A549 (cell line): ENCODE measurements at regions not wholly inside any gene's neighbourhood (a gene's known extent, or its start where the extent isn't known, plus 50 kb on each side); places are given as distances from the start of the nearest gene placed in this dataset.

Experiments
- ATAC-seq, 2 experiments: fragments of 200-7000 bp in 1 of 2; fragments of >200 bp in 1 of 2; cut with Nextera tagmentation in 1 of 2; cut with Tn5 transposase in 1 of 2; 3 replicates each; pipeline versions ENCODE4 v1.8.0 to v1.9.1; 2018 to 2020; ENCODE audit warnings: mild to moderate bottlenecking in 1 of 2, moderate library complexity in 1 of 2
- CTCF ChIA-PET: fragments of 300-600 bp; sonication (Branson Sonifier 250); formaldehyde crosslinking; extraction: SDS; loops from one replicate; lab custom pipeline; 2021; ENCODE audit warnings: antibody characterized with exemption, inconsistent platforms; lab: Yijun Ruan, JAX
- POLR2A ChIA-PET: fragments of 350-600 bp; formaldehyde crosslinking; extraction: SDS; loops from one replicate; lab custom pipeline; 2021; ENCODE audit warnings: antibody characterized with exemption, inconsistent platforms; lab: Yijun Ruan, JAX
- DNase-seq, 2 experiments: peaks; one replicate each; pipeline versions ENCODE4 v3.0.0 to v3.0.0-alpha.2; 2011 to 2016; ENCODE audit warnings: low read depth in 1 of 2, low spot score in 1 of 2
- FAIRE-seq: peaks from 2 replicates; lab custom pipeline; 2011; peaks lifted over from hg19 to GRCh38; lab: Jason Lieb, UNC
- H3K27ac ChIP-seq, 2 experiments: fragments of >200 bp; sonication (Bioruptor Twin); formaldehyde crosslinking; 3 replicates each; pipeline ENCODE4 v1.5.1; 2016 to 2017
- H3K4me1 ChIP-seq: fragments of >200 bp; sonication (Bioruptor Twin); formaldehyde crosslinking; 3 replicates; pipeline ENCODE4 v1.6.1; 2016
- H3K4me2 ChIP-seq: fragments of >200 bp; sonication (Bioruptor Twin); formaldehyde crosslinking; 3 replicates; pipeline ENCODE4 v1.6.1; 2016
- H3K4me3 ChIP-seq: fragments of >200 bp; sonication (Bioruptor Twin); formaldehyde crosslinking; 3 replicates; pipeline ENCODE4 v1.5.1; 2016
- H3K9me3 ChIP-seq: fragments of >200 bp; sonication (Bioruptor Twin); formaldehyde crosslinking; 3 replicates; pipeline ENCODE4 v1.6.1; 2016
- CHD2 ChIP-seq: fragments of 150-350 bp; IDR thresholded peaks from 2 replicates; pipeline ENCODE4 v1.6.1; 2014; ENCODE audit warnings: low read length; ENCODE audit not compliant: partially characterized antibody
- EHMT2 ChIP-seq: fragments of 200-600 bp; sonication (generic); IDR thresholded peaks from 2 replicates; pipeline ENCODE4 v1.6.1; 2016; ENCODE audit warnings: antibody characterized with exemption, low read depth, mild to moderate bottlenecking, moderate library complexity
- EP300 ChIP-seq, 2 experiments: fragments of >200 bp; sonication (Bioruptor Twin); formaldehyde crosslinking; IDR thresholded peaks; 2 replicates in 1 of 2; 3 replicates in 1 of 2; pipeline ENCODE4 v1.6.1; 2016 to 2017
- ESRRA ChIP-seq: fragments of 150-350 bp; IDR thresholded peaks from 2 replicates; pipeline ENCODE4 v1.6.1; 2014; ENCODE audit warnings: mild to moderate bottlenecking, low read length, borderline replicate concordance
- FOXS1 ChIP-seq: fragments of 250-450 bp; sonication (Bioruptor Pico); IDR thresholded peaks from 2 replicates; pipeline ENCODE4 v1.5.0; 2020; ENCODE audit warnings: mild to moderate bottlenecking, moderate library complexity
- GATA3 ChIP-seq: IDR thresholded peaks from 2 replicates; pipeline ENCODE4 v1.6.1; 2012; ENCODE audit warnings: borderline replicate concordance
- HDAC2 ChIP-seq: fragments of 200-600 bp; sonication (generic); IDR thresholded peaks from 2 replicates; pipeline ENCODE4 v1.6.1; 2016
- HOXA7 ChIP-seq: fragments of 250-450 bp; sonication (Bioruptor Pico); IDR thresholded peaks from 2 replicates; pipeline ENCODE4 v1.5.0; 2020; ENCODE audit warnings: mild to moderate bottlenecking, moderate library complexity
- JUN ChIP-seq, 2 experiments: fragments of >200 bp; sonication (Bioruptor Twin); formaldehyde crosslinking; IDR thresholded peaks; 2 replicates in 1 of 2; 3 replicates in 1 of 2; pipeline ENCODE4 v1.6.1; 2016 to 2017
- JUNB ChIP-seq: fragments of >200 bp; sonication (Bioruptor Twin); formaldehyde crosslinking; IDR thresholded peaks from 2 replicates; pipeline ENCODE4 v1.6.1; 2016
- KDM1A ChIP-seq: fragments of 200-600 bp; sonication (generic); IDR thresholded peaks from 2 replicates; pipeline ENCODE4 v1.6.1; 2016; ENCODE audit warnings: low read depth, mild to moderate bottlenecking
- MAFK ChIP-seq: fragments of 450-650 bp; IDR thresholded peaks from 2 replicates; pipeline ENCODE4 v1.6.1; 2014; ENCODE audit not compliant: partially characterized antibody
- NFE2L2 ChIP-seq: fragments of 150-350 bp; conservative IDR thresholded peaks from 2 replicates; pipeline ENCODE4 v1.6.1; 2014; ENCODE audit warnings: low read length
- NPAS2 ChIP-seq: fragments of 250-450 bp; sonication (Bioruptor Pico); IDR thresholded peaks from 2 replicates; pipeline ENCODE4 v1.8.0; 2022; ENCODE audit warnings: mild to moderate bottlenecking, moderate library complexity, borderline replicate concordance
- NR3C1 ChIP-seq: fragments of >200 bp; sonication (Bioruptor Twin); formaldehyde crosslinking; IDR thresholded peaks from 3 replicates; pipeline ENCODE4 v1.6.1; 2017
- RCOR1 ChIP-seq: fragments of 150-350 bp; IDR thresholded peaks from 2 replicates; pipeline ENCODE4 v1.6.1; 2014; ENCODE audit warnings: antibody characterized with exemption, low read length, low read depth
- RNF2 ChIP-seq: fragments of 200-600 bp; sonication (generic); IDR thresholded peaks from 2 replicates; pipeline ENCODE4 v1.6.1; 2016; ENCODE audit warnings: low read depth, mild to moderate bottlenecking, antibody characterized with exemption, moderate library complexity, borderline replicate concordance
- SREBF2 ChIP-seq: fragments of 450-650 bp; IDR thresholded peaks from 2 replicates; pipeline ENCODE4 v1.6.1; 2014; ENCODE audit warnings: mild to moderate bottlenecking, moderate library complexity
- TFCP2L1 ChIP-seq: fragments of 250-450 bp; sonication (Bioruptor Pico); IDR thresholded peaks from 2 replicates; pipeline ENCODE4 v1.5.0; 2021; ENCODE audit warnings: mild to moderate bottlenecking
- ZFP36 ChIP-seq: fragments of 450-650 bp; IDR thresholded peaks from 2 replicates; pipeline ENCODE4 v1.6.1; 2014; ENCODE audit warnings: borderline replicate concordance; ENCODE audit not compliant: partially characterized antibody
- ZNF302 ChIP-seq: fragments of 250-450 bp; sonication (Bioruptor Pico); IDR thresholded peaks from 2 replicates; pipeline ENCODE4 v1.9.0; 2021; ENCODE audit warnings: inconsistent platforms, mild to moderate bottlenecking, moderate library complexity
- WGBS: methylation state at CpG from one replicate; pipeline ENCODE4 v1.1.6; 2017; ENCODE audit errors: missing lambda C conversion rate; 5-methylcytosine and 5-hydroxymethylcytosine counted together
- TF ChIP-seq, protein P1 (sequence below): fragments of >200 bp; sonication (Bioruptor Twin); formaldehyde crosslinking; IDR thresholded peaks from 3 replicates; pipeline ENCODE4 v1.5.1; 2016
- TF ChIP-seq, protein P2 (sequence below): fragments of >200 bp; sonication (Bioruptor Twin); formaldehyde crosslinking; IDR thresholded peaks from 2 replicates; pipeline ENCODE4 v1.6.1; 2016
- TF ChIP-seq, protein P3 (sequence below): IDR thresholded peaks from 2 replicates; pipeline ENCODE4 v1.6.1; 2012
- TF ChIP-seq, protein P4 (sequence below): fragments of 250-450 bp; sonication (Bioruptor Pico); IDR thresholded peaks from 2 replicates; pipeline ENCODE4 v1.5.0; 2020; ENCODE audit warnings: low read depth, mild to moderate bottlenecking, moderate library complexity

DNA sequence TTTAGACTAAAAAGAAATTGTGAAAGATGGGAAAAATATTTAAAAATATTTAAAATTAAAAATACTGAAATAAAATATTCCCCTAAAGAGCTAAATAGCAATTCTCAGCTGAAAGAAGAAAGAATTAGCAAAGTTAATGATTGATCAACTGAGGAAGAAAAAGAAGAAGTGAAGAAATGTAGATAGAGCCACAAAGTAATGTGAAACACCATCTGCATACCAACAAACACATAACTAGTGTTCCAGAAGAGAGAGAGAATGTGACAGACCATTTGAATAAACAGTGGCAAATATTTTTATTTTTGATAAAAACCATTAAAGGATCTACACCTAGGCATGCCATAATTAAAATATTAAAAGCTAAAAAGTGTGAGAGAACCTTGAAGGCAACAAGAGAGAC lies 784.5 kb upstream of the ZWINT start:
- POLR2A ChIA-PET, result no interaction called here
- no peaks in the 10 kb centered on the region for H3K4me1 ChIP-seq
- no peak for TF ChIP-seq NR3C1
- TF ChIP-seq, protein P1, sequence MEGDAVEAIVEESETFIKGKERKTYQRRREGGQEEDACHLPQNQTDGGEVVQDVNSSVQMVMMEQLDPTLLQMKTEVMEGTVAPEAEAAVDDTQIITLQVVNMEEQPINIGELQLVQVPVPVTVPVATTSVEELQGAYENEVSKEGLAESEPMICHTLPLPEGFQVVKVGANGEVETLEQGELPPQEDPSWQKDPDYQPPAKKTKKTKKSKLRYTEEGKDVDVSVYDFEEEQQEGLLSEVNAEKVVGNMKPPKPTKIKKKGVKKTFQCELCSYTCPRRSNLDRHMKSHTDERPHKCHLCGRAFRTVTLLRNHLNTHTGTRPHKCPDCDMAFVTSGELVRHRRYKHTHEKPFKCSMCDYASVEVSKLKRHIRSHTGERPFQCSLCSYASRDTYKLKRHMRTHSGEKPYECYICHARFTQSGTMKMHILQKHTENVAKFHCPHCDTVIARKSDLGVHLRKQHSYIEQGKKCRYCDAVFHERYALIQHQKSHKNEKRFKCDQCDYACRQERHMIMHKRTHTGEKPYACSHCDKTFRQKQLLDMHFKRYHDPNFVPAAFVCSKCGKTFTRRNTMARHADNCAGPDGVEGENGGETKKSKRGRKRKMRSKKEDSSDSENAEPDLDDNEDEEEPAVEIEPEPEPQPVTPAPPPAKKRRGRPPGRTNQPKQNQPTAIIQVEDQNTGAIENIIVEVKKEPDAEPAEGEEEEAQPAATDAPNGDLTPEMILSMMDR, result no peak
- TF ChIP-seq NPAS2, result no peak
- no peak for TF ChIP-seq ZFP36
- TF ChIP-seq ZNF302 (CRISPR knock-in tag), result no peak
- TF ChIP-seq SREBF2, result no peak
- no peak for TF ChIP-seq TFCP2L1 (CRISPR knock-in tag)
- TF ChIP-seq, all 56 proteins: peak for 0
- CTCF ChIA-PET, result no interaction called here
- no peak overlapping the region for H3K4me2 ChIP-seq
- no peaks in the 10 kb centered on the region for H3K9me3 ChIP-seq
- FAIRE-seq (no peak), DNase-seq (no peak), ATAC-seq (no peak)
- no peak overlapping the region for H3K4me3 ChIP-seq
- H3K27ac ChIP-seq, result no peak overlapping the region

DNA sequence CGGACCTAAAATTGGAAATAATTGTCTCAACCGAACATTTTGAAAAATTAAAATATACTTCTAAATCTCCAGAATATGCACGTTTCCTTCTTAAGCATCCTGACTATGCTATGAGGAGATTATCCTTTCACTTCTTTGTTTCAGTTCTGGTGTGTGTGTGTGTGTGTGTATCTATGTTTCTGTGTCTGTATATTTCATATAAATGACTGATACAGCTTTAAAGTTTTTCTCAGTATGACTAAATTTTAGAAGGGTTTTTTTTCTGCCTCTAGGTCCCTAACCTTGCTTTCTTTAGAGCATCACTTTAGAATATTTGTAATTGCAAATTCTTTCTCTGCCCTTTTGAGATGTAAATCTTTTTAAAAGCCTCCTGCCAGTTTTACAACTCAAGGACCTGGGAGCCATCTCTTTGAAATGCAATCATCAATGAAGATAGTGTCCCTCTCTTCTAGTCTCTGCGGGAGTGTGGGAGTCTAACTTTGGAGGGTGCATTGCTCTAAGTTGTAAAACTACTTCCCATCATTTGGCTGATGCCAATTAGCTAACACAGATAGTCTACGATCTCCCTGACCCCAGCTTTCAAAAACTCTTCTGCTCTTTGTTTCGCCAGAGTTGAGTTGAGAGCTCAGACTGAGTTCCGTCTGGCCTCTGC lies 782.0 kb upstream of the ZWINT start:
- Histone ChIP-seq H3K27ac (no peak overlapping the region), H3K4me2 (no peak overlapping the region), H3K4me1 (no peaks in the 10 kb centered on the region), H3K4me3 (no peak overlapping the region), H3K9me3 (no peaks in the 10 kb centered on the region)
- ChIA-PET CTCF (no interaction called here), POLR2A (no interaction called here)
- no peak for DNase-seq
- no peak for ATAC-seq
- FAIRE-seq, result no peak
- 13% methylated on average over 7 of the region's 7 CpGs for WGBS
- TF ChIP-seq ESRRA (no peak), ZFP36 (no peak), KDM1A (no peak), MAFK (no peak), RNF2 (no peak), HDAC2 (no peak), FOXS1 (no peak), TFCP2L1 (CRISPR knock-in tag) (no peak), GATA3 (no peak)
- TF ChIP-seq, protein P2, sequence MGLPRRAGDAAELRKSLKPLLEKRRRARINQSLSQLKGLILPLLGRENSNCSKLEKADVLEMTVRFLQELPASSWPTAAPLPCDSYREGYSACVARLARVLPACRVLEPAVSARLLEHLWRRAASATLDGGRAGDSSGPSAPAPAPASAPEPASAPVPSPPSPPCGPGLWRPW, result no peak
- TF ChIP-seq, protein P3, sequence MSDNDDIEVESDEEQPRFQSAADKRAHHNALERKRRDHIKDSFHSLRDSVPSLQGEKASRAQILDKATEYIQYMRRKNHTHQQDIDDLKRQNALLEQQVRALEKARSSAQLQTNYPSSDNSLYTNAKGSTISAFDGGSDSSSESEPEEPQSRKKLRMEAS, result no peak

DNA sequence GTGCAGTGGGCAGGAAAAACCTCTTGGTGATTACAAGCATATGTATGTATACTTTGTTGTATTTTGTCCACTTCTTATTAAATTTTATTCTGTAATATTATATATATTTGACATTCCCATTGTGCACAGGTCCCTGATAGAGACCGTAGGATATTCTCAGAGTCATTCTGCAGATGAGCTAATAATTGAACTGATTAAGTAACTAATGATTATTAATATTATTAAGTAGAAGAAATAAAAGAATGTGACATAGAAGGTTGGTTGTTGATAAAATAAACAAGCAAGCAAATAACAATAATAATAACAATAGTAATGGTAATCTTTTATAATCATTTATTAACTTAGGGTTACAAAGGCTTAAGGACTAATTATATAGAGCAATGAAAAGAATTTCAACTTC lies 780.6 kb upstream of the ZWINT start:
- no peak for FAIRE-seq
- WGBS, result 5% methylated on average over 1 of the region's 1 CpG
- ChIA-PET POLR2A (no interaction called here), CTCF (no interaction called here)
- Histone ChIP-seq H3K4me3 (no peak overlapping the region), H3K4me2 (no peak overlapping the region), H3K9me3 (no peaks in the 10 kb centered on the region), H3K27ac (no peak overlapping the region), H3K4me1 (no peaks in the 10 kb centered on the region)
- no peak for ATAC-seq
- no peak for DNase-seq
- TF ChIP-seq HOXA7 (CRISPR knock-in tag) (no peak), JUNB (no peak), KDM1A (no peak), ZNF302 (CRISPR knock-in tag) (no peak), TFCP2L1 (CRISPR knock-in tag) (no peak), NR3C1 (no peak), JUN (IDR thresholded peaks at IDR 0.05) (no peak), EP300 (IDR thresholded peaks at IDR 0.05) (no peak), SREBF2 (no peak), NFE2L2 (no peak), CHD2 (no peak), RCOR1 (no peak), ESRRA (no peak), EHMT2 (no peak)
- TF ChIP-seq, protein P3, result no peak
- TF ChIP-seq, protein P2, result no peak
- TF ChIP-seq, protein P4, sequence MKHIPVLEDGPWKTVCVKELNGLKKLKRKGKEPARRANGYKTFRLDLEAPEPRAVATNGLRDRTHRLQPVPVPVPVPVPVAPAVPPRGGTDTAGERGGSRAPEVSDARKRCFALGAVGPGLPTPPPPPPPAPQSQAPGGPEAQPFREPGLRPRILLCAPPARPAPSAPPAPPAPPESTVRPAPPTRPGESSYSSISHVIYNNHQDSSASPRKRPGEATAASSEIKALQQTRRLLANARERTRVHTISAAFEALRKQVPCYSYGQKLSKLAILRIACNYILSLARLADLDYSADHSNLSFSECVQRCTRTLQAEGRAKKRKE (CRISPR knock-in tag), result no peak
- TF ChIP-seq, protein P1, result no peak
